H9 (cell line): ENCODE measurements at regions not wholly inside any gene's neighbourhood (a gene's known extent, or its start where the extent isn't known, plus 50 kb on each side); places are given as distances from the start of the nearest gene placed in this dataset.

Experiments
- DNase-seq: peaks from one replicate; pipeline ENCODE4 v3.0.0-alpha.2; 2017
- H2AFZ ChIP-seq: one replicate; pipeline ENCODE4 v1.6.1; 2013; ENCODE audit warnings: mild to moderate bottlenecking, low read length, control low read depth, moderate library complexity
- H2AK5ac ChIP-seq: 2 replicates; pipeline ENCODE4 v1.6.1; 2013; ENCODE audit warnings: low read length, control low read depth, mixed read lengths; ENCODE audit not compliant: insufficient read length
- H2BK120ac ChIP-seq: one replicate; pipeline ENCODE4 v1.6.1; 2013; ENCODE audit warnings: low read depth, mild to moderate bottlenecking, low read length, control low read depth, inconsistent platforms; ENCODE audit not compliant: poor library complexity, severe bottlenecking
- H2BK12ac ChIP-seq: 2 replicates; pipeline ENCODE4 v1.6.1; 2013; ENCODE audit warnings: low read length, control low read depth, mixed read lengths, low read depth; ENCODE audit not compliant: insufficient read length
- H2BK15ac ChIP-seq: 2 replicates; pipeline ENCODE4 v1.6.1; 2013; ENCODE audit warnings: low read depth, low read length, control low read depth
- H2BK20ac ChIP-seq: one replicate; pipeline ENCODE4 v1.6.1; 2013; ENCODE audit warnings: low read depth, mild to moderate bottlenecking, low read length, control low read depth, inconsistent platforms; ENCODE audit not compliant: poor library complexity, severe bottlenecking
- H2BK5ac ChIP-seq: 2 replicates; pipeline ENCODE4 v1.6.1; 2013; ENCODE audit warnings: low read length, control low read depth, mixed read lengths; ENCODE audit not compliant: insufficient read length
- H3K14ac ChIP-seq: 2 replicates; pipeline ENCODE4 v1.6.1; 2013; ENCODE audit warnings: low read length, control low read depth; ENCODE audit not compliant: insufficient read depth
- H3K18ac ChIP-seq: 2 replicates; pipeline ENCODE4 v1.6.1; 2013; ENCODE audit warnings: low read depth, mild to moderate bottlenecking, mixed read lengths, low read length, control low read depth; ENCODE audit not compliant: insufficient read length
- H3K23ac ChIP-seq: 2 replicates; pipeline ENCODE4 v1.6.1; 2013; ENCODE audit warnings: low read length, control low read depth, mixed read lengths, low read depth; ENCODE audit not compliant: insufficient read length
- H3K23me2 ChIP-seq: 2 replicates; pipeline ENCODE4 v1.6.1; 2013; ENCODE audit warnings: low read depth, mild to moderate bottlenecking, mixed read lengths, low read length, control low read depth; ENCODE audit not compliant: insufficient read length, poor library complexity, severe bottlenecking
- H3K27ac ChIP-seq: 2 replicates; pipeline ENCODE4 v1.5.1; 2013; ENCODE audit warnings: low read length, control low read depth, mixed read lengths, low read depth; ENCODE audit not compliant: insufficient read length
- H3K27me3 ChIP-seq: 2 replicates; pipeline ENCODE4 v1.6.1; 2013; ENCODE audit warnings: low read length, control low read depth, inconsistent platforms; ENCODE audit not compliant: insufficient read depth
- H3K4ac ChIP-seq: 2 replicates; pipeline ENCODE4 v1.6.1; 2013; ENCODE audit warnings: low read depth, mild to moderate bottlenecking, control low read depth, inconsistent platforms, low read length, moderate library complexity
- H3K4me1 ChIP-seq: 2 replicates; pipeline ENCODE4 v1.6.1; 2013; ENCODE audit warnings: low read length, control low read depth, inconsistent platforms; ENCODE audit not compliant: insufficient read depth
- H3K4me2 ChIP-seq: 2 replicates; pipeline ENCODE4 v1.6.1; 2013; ENCODE audit warnings: low read length, control low read depth, mixed read lengths; ENCODE audit not compliant: insufficient read length, insufficient read depth
- H3K56ac ChIP-seq: 2 replicates; pipeline ENCODE4 v1.6.1; 2013; ENCODE audit warnings: low read depth, mild to moderate bottlenecking, mixed read lengths, low read length, control low read depth; ENCODE audit not compliant: insufficient read length
- H3K79me1 ChIP-seq: 2 replicates; pipeline ENCODE4 v1.6.1; 2013; ENCODE audit warnings: low read depth, mild to moderate bottlenecking, moderate library complexity, low read length, control low read depth, inconsistent platforms; ENCODE audit not compliant: insufficient read depth, poor library complexity, severe bottlenecking
- H3K79me2 ChIP-seq: 2 replicates; pipeline ENCODE4 v1.6.1; 2013; ENCODE audit warnings: low read length, control low read depth, inconsistent platforms; ENCODE audit not compliant: insufficient read depth
- H3K9ac ChIP-seq: 2 replicates; pipeline ENCODE4 v1.6.1; 2013; ENCODE audit warnings: low read length, control low read depth, mixed read lengths; ENCODE audit not compliant: insufficient read length; ENCODE audit errors: extremely low read depth
- H3K9me3 ChIP-seq: one replicate; pipeline ENCODE4 v1.6.1; 2013; ENCODE audit warnings: low read depth, low read length, inconsistent platforms; ENCODE audit not compliant: control insufficient read depth
- H3T11ph ChIP-seq: one replicate; pipeline ENCODE4 v1.6.1; 2013; ENCODE audit warnings: mild to moderate bottlenecking, low read length, control low read depth, inconsistent platforms
- H4K20me1 ChIP-seq: one replicate; pipeline ENCODE4 v1.6.1; 2013; ENCODE audit not compliant: control insufficient read depth, insufficient read length, insufficient read depth
- H4K5ac ChIP-seq: 2 replicates; pipeline ENCODE4 v1.6.1; 2013; ENCODE audit warnings: low read depth, mild to moderate bottlenecking, mixed read lengths, low read length, control low read depth; ENCODE audit not compliant: insufficient read length
- H4K8ac ChIP-seq: replicated peaks from 2 replicates; pipeline ENCODE4 v1.6.1; 2013; ENCODE audit warnings: low read length, control low read depth, mixed read lengths, low read depth; ENCODE audit not compliant: insufficient read length
- H4K91ac ChIP-seq: 2 replicates; pipeline ENCODE4 v1.6.1; 2013; ENCODE audit warnings: low read depth, mild to moderate bottlenecking, moderate library complexity, mixed read lengths, low read length, control low read depth; ENCODE audit not compliant: insufficient read length
- H3K27ac Mint-ChIP-seq, 3 experiments: 2 replicates in 2 of 3; 3 replicates in 1 of 3; pipeline ENCODE4 v1.8.0; 2020 to 2021; ENCODE audit warnings: mixed read lengths in 3 of 3, mild to moderate bottlenecking in 1 of 3, moderate library complexity in 1 of 3
- H3K27me3 Mint-ChIP-seq: 2 replicates; pipeline ENCODE4 v1.8.0; 2021; ENCODE audit warnings: low read depth, mild to moderate bottlenecking, moderate library complexity, mixed read lengths
- H3K36me3 Mint-ChIP-seq, 3 experiments: 2 replicates in 2 of 3; 3 replicates in 1 of 3; pipeline ENCODE4 v1.8.0; 2020 to 2021; ENCODE audit warnings: low read depth in 3 of 3, mixed read lengths in 3 of 3; ENCODE audit not compliant: insufficient read depth in 1 of 3
- H3K4me1 Mint-ChIP-seq, 2 experiments: 2 replicates each; pipeline ENCODE4 v1.8.0; 2020; ENCODE audit warnings: mixed read lengths in 2 of 2
- H3K4me3 Mint-ChIP-seq, 2 experiments: 2 replicates in 1 of 2; 3 replicates in 1 of 2; pipeline ENCODE4 v1.8.0; 2020 to 2021; ENCODE audit warnings: mild to moderate bottlenecking in 2 of 2, mixed read lengths in 2 of 2, moderate library complexity in 1 of 2
- H3K9me3 Mint-ChIP-seq, 2 experiments: 2 replicates in 1 of 2; 3 replicates in 1 of 2; pipeline ENCODE4 v1.8.0; 2020; ENCODE audit warnings: mild to moderate bottlenecking in 2 of 2, mixed read lengths in 2 of 2, moderate library complexity in 1 of 2
- CTCF ChIP-seq: fragments of 200-600 bp; sonication (generic); conservative IDR thresholded peaks from 3 replicates; pipeline ENCODE4 v1.8.0; 2021; ENCODE audit warnings: antibody characterized with exemption, mild to moderate bottlenecking
- WGBS: extraction: QIAGEN DNeasy Blood & Tissue Kit; methylation state at CpG from one replicate; pipeline ENCODE4 v1.1.7; 2013; ENCODE audit warnings: missing lambda C conversion rate, low lambda C conversion rate, mixed read lengths; ENCODE audit not compliant: insufficient read length; ENCODE audit errors: extremely low coverage; 5-methylcytosine and 5-hydroxymethylcytosine counted together

- H3K27ac Mint-ChIP-seq: no peak overlapping the region
- Histone ChIP-seq H3T11ph (no peak overlapping the region), H3K56ac (no peak overlapping the region), H4K20me1 (no peaks in the 10 kb centered on the region), H3K23me2 (no peaks in the 10 kb centered on the region), H3K79me1 (no peaks in the 10 kb centered on the region), H2BK15ac (no peak overlapping the region), H2BK20ac (no peak overlapping the region), H4K8ac (no peak overlapping the region), H3K27ac (no peak overlapping the region), H2BK12ac (no peak overlapping the region), H4K5ac (no peak overlapping the region), H2AFZ (no peak overlapping the region), H3K27me3 (no peaks in the 10 kb centered on the region), H3K4me2 (no peak overlapping the region), H3K14ac (no peak overlapping the region), H2BK5ac (no peak overlapping the region), H3K23ac (no peak overlapping the region), H3K9me3 (no peaks in the 10 kb centered on the region), H2AK5ac (no peak overlapping the region), H3K4me1 (no peaks in the 10 kb centered on the region), H3K79me2 (no peaks in the 10 kb centered on the region), H2BK120ac (no peak overlapping the region), H3K4ac (no peak overlapping the region), H3K18ac (no peak overlapping the region), H3K9ac (no peak overlapping the region), H4K91ac (no peak overlapping the region)
- WGBS: no CpG with 5 or more reads among the region's 10 CpGs
- no peaks in the 10 kb centered on the region for H3K4me1 Mint-ChIP-seq
- no peaks in the 10 kb centered on the region for H3K36me3 Mint-ChIP-seq
- H3K27me3 Mint-ChIP-seq: peaks cover 22% of the 10 kb centered on the region
- H3K4me3 Mint-ChIP-seq: no peak overlapping the region
- TF ChIP-seq CTCF: no peak
- no peak for DNase-seq
- peaks cover 11 to 63% of the 10 kb centered on the region in 2 experiments; a peak in 4 of 5 replicates for H3K9me3 Mint-ChIP-seq
Observed at GRCh38 chr19:34825212-34825611, 52.2 kb upstream of the ZNF599 start.
